ENCODE measurements at regions not wholly inside any gene's neighbourhood (a gene's known extent, or its start where the extent isn't known, plus 50 kb on each side); places are given as distances from the start of the nearest gene placed in this dataset.

GRCh38 chr12:125593269-125593668, 528.0 kb downstream of the AACS start:
- Histone ChIP-seq H3K27ac (ENCODE audit: low read depth in 2 of 2, low read length in 2 of 2) (no peak overlapping the region), H3K9me3 (ENCODE audit: control insufficient read depth in 2 of 3, insufficient read depth in 1 of 3, low read length in 3 of 3) (no peaks in the 10 kb centered on the region), H3K4me1 (ENCODE audit: control insufficient read depth in 2 of 3, insufficient read depth in 2 of 3, low read depth in 1 of 3, low read length in 3 of 3) (no peaks in the 10 kb centered on the region), H3K27me3 (ENCODE audit: control insufficient read depth, insufficient read depth, low read length) (no peaks in the 10 kb centered on the region), H3K36me3 (ENCODE audit: control insufficient read depth in 2 of 3, insufficient read depth in 3 of 3, low read length in 3 of 3) (no peaks in the 10 kb centered on the region), H3K4me3 (ENCODE audit: low read length in 3 of 3) (no peak overlapping the region), H3K9ac (ENCODE audit: low read length in 3 of 3) (no peak overlapping the region)
- DNase-seq (no peak), FAIRE-seq (no peak)
- no peak for TF ChIP-seq CTCF (IDR thresholded peaks at IDR 0.05; ENCODE audit: borderline replicate concordance, extremely low read depth, insufficient read depth)
- intact Hi-C loops (cut with DNase I), result no loop called here

- no peak overlapping the region for H3K4me3 ChIP-seq (ENCODE audit: low read length in 3 of 3)
- no peak for TF ChIP-seq CTCF (IDR thresholded peaks at IDR 0.05; ENCODE audit: borderline replicate concordance, extremely low read depth, insufficient read depth)
- FAIRE-seq, result no peak
- intact Hi-C loops (cut with DNase I), result no loop called here
- H3K9me3 ChIP-seq (ENCODE audit: control insufficient read depth in 2 of 3, insufficient read depth in 1 of 3, low read length in 3 of 3), result no peaks in the 10 kb centered on the region
- H3K9ac ChIP-seq (ENCODE audit: low read length in 3 of 3), result no peak overlapping the region
- H3K27me3 ChIP-seq (ENCODE audit: control insufficient read depth, insufficient read depth, low read length), result no peaks in the 10 kb centered on the region
- no peak overlapping the region for H3K27ac ChIP-seq (ENCODE audit: low read depth in 2 of 2, low read length in 2 of 2)
- DNase-seq, result no peak
- no peaks in the 10 kb centered on the region for H3K36me3 ChIP-seq (ENCODE audit: control insufficient read depth in 2 of 3, insufficient read depth in 3 of 3, low read length in 3 of 3)
- no peaks in the 10 kb centered on the region for H3K4me1 ChIP-seq (ENCODE audit: control insufficient read depth in 2 of 3, insufficient read depth in 2 of 3, low read depth in 1 of 3, low read length in 3 of 3)
Measured at GRCh38 chr12:125604976-125605375, 539.7 kb downstream of the AACS start.

GRCh38 chr12:125606312-125606711, 541.1 kb downstream of the AACS start:
- Histone ChIP-seq H3K27me3 (ENCODE audit: control insufficient read depth, insufficient read depth, low read length) (no peaks in the 10 kb centered on the region), H3K4me1 (ENCODE audit: control insufficient read depth in 2 of 3, insufficient read depth in 2 of 3, low read depth in 1 of 3, low read length in 3 of 3) (no peaks in the 10 kb centered on the region), H3K36me3 (ENCODE audit: control insufficient read depth in 2 of 3, insufficient read depth in 3 of 3, low read length in 3 of 3) (no peaks in the 10 kb centered on the region), H3K9me3 (ENCODE audit: control insufficient read depth in 2 of 3, insufficient read depth in 1 of 3, low read length in 3 of 3) (no peaks in the 10 kb centered on the region), H3K9ac (ENCODE audit: low read length in 3 of 3) (no peak overlapping the region), H3K4me3 (ENCODE audit: low read length in 3 of 3) (no peak overlapping the region), H3K27ac (ENCODE audit: low read depth in 2 of 2, low read length in 2 of 2) (no peak overlapping the region)
- intact Hi-C loops (cut with DNase I), result no loop called here
- no peak for TF ChIP-seq CTCF (IDR thresholded peaks at IDR 0.05; ENCODE audit: borderline replicate concordance, extremely low read depth, insufficient read depth)
- FAIRE-seq, result no peak
- no peak for DNase-seq

- no peaks in the 10 kb centered on the region for H3K27me3 ChIP-seq (ENCODE audit: control insufficient read depth, insufficient read depth, low read length)
- H3K4me3 ChIP-seq (ENCODE audit: low read length in 3 of 3), result no peak overlapping the region
- DNase-seq, result no peak
- no peak for TF ChIP-seq CTCF (IDR thresholded peaks at IDR 0.05; ENCODE audit: borderline replicate concordance, extremely low read depth, insufficient read depth)
- H3K27ac ChIP-seq (ENCODE audit: low read depth in 2 of 2, low read length in 2 of 2), result no peak overlapping the region
- no peak overlapping the region for H3K9ac ChIP-seq (ENCODE audit: low read length in 3 of 3)
- H3K9me3 ChIP-seq (ENCODE audit: control insufficient read depth in 2 of 3, insufficient read depth in 1 of 3, low read length in 3 of 3), result no peaks in the 10 kb centered on the region
- no peaks in the 10 kb centered on the region for H3K4me1 ChIP-seq (ENCODE audit: control insufficient read depth in 2 of 3, insufficient read depth in 2 of 3, low read depth in 1 of 3, low read length in 3 of 3)
- no peak for FAIRE-seq
- intact Hi-C loops (cut with DNase I), result no loop called here
- no peaks in the 10 kb centered on the region for H3K36me3 ChIP-seq (ENCODE audit: control insufficient read depth in 2 of 3, insufficient read depth in 3 of 3, low read length in 3 of 3)
Measured at GRCh38 chr12:125610292-125610691, 545.1 kb downstream of the AACS start.
